ENCODE measurements at regions not wholly inside any gene's neighbourhood (a gene's known extent, or its start where the extent isn't known, plus 50 kb on each side); places are given as distances from the start of the nearest gene placed in this dataset.

DNA sequence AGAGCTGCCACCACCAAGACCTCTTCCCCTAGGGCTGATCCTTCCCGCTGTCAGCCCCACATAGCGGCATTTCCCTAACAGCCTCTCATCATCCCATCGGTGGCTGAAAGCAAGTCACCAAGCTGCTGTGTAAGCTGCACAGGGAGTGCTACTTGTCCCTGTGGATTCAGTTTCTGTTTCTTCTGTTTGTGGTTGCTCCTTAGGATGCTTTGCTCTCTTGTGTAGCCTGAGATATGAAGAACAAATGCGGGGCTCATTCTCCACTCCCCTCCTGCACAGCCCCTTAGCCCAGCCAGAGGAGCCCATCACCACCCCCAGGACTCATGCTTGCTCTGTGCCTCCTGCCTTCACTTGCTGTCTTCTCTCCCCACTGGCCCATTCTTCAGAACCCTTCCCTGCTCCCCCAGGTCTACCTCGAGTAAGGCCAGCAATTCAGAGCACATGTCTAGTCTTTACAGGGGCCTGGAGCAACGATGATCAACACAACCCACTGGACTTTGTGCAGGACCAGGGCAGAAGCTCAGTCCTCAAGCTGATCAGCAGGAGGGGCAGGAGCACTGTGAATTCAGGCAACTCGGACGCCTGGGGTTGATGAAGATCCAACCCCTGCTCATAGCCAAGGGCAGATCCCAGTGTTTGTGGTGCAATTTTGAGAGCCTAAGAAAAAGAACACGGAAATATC is 82.6 kb upstream of the GALNT2 start:
- TF ChIP-seq EZH2 (IDR thresholded peaks at IDR 0.05; ENCODE audit: insufficient read depth, poor library complexity, severe bottlenecking) (no peak), EZH2phosphoT487 (IDR thresholded peaks at IDR 0.05; ENCODE audit: insufficient read depth, low read depth) (no peak)

Data from GM23248 (cell line).